GM21737 (cell line): ENCODE measurements at regions not wholly inside any gene's neighbourhood (a gene's known extent, or its start where the extent isn't known, plus 50 kb on each side); places are given as distances from the start of the nearest gene placed in this dataset.
"Not testable (repeated sequence)": the region's sequence is repeated elsewhere in the genome, so short reads cannot be mapped to it uniquely, and the experiment has no call there.

Experiments used
- ATAC-seq: cut with Tn5 transposase; IDR thresholded peaks from one replicate; pipeline ENCODE4 v1.9.1; 2021; ENCODE audit warnings: mild to moderate bottlenecking, moderate library complexity; ENCODE audit not compliant: unreplicated experiment

GRCh38 chr15:94968133-94968532 is 736.8 kb downstream of the MCTP2 start:
- ATAC-seq, result no peak

GRCh38 chr15:94970096-94970495 is 738.7 kb downstream of the MCTP2 start:
- ATAC-seq, result no peak

GRCh38 chr15:94970802-94971201 is 739.4 kb downstream of the MCTP2 start:
- no peak for ATAC-seq

GRCh38 chr15:94972314-94972713 is 741.0 kb downstream of the MCTP2 start:
- no peak for ATAC-seq

GRCh38 chr15:94987085-94987484 is 755.7 kb downstream of the MCTP2 start:
- ATAC-seq, result no peak

GRCh38 chr15:94991718-94992117 is 760.4 kb downstream of the MCTP2 start:
- no peak for ATAC-seq

GRCh38 chr15:95009635-95010034 is 778.3 kb downstream of the MCTP2 start:
- no peak for ATAC-seq

GRCh38 chr15:95013381-95013780 is 782.0 kb downstream of the MCTP2 start:
- no peak for ATAC-seq

- ATAC-seq, result no peak
These were observed 785.3 kb downstream of the MCTP2 start for GRCh38 chr15:95016511-95017229.

- no peak for ATAC-seq
These were observed 786.4 kb downstream of the MCTP2 start for GRCh38 chr15:95017666-95018328.

GRCh38 chr15:95018888-95019545 is 787.7 kb downstream of the MCTP2 start:
- no peak for ATAC-seq

GRCh38 chr15:95019907-95020306 is 788.5 kb downstream of the MCTP2 start:
- ATAC-seq, result no peak

GRCh38 chr15:95021816-95022215 is 790.5 kb downstream of the MCTP2 start:
- no peak for ATAC-seq

- ATAC-seq, result no peak
These were observed 793.0 kb downstream of the MCTP2 start for GRCh38 chr15:95024351-95024750.

GRCh38 chr15:95025924-95026728 is 794.8 kb downstream of the MCTP2 start:
- no peak for ATAC-seq

GRCh38 chr15:95027981-95028380 is 796.6 kb downstream of the MCTP2 start:
- no peak for ATAC-seq

GRCh38 chr15:95032156-95032555 is 800.8 kb downstream of the MCTP2 start:
- ATAC-seq, result no peak

- no peak for ATAC-seq
These were observed 803.7 kb downstream of the MCTP2 start for GRCh38 chr15:95035106-95035505.

GRCh38 chr15:95041297-95041696 is 809.9 kb downstream of the MCTP2 start:
- ATAC-seq, result no peak

- not testable (repeated sequence) for ATAC-seq
These were observed 812.0 kb downstream of the MCTP2 start for GRCh38 chr15:95043236-95043932.

- no peak for ATAC-seq
These were observed 812.6 kb downstream of the MCTP2 start for GRCh38 chr15:95043933-95044313.
